IMR-90 (cell line): ENCODE measurements at regions not wholly inside any gene's neighbourhood (a gene's known extent, or its start where the extent isn't known, plus 50 kb on each side); places are given as distances from the start of the nearest gene placed in this dataset.

Experiments used
- ATAC-seq: fragments of 200-7000 bp; cut with Tn5 transposase; 2 replicates; pipeline ENCODE4 v1.9.1; 2020; ENCODE audit warnings: low read depth, mild to moderate bottlenecking, moderate library complexity
- BruUV-seq: library from RNA; stranded (reverse); fragments of 400-500 nt; replicated peaks from 2 replicates; lab custom pipeline; 2021; lab: Mats Ljungman, UMichigan
- CTCF ChIA-PET: fragments of 300-600 bp; formaldehyde crosslinking; extraction: SDS; loops from one replicate; lab custom pipeline; 2021; ENCODE audit warnings: antibody characterized with exemption; lab: Yijun Ruan, JAX
- POLR2A ChIA-PET: fragments of 300-600 bp; sonication (Branson Sonifier 250); formaldehyde crosslinking; loops from one replicate; lab custom pipeline; 2022; ENCODE audit warnings: antibody characterized with exemption; ENCODE audit not compliant: unreplicated experiment; lab: Charles Lee
- DNase-seq: peaks from one replicate; pipeline ENCODE4 v3.0.0; 2013
- H2AFZ ChIP-seq: replicated peaks from 2 replicates; pipeline ENCODE3; 2013; ENCODE audit warnings: low read length, mild to moderate bottlenecking; ENCODE audit not compliant: poor library complexity
- H2AK5ac ChIP-seq: 2 replicates; pipeline ENCODE4 v1.6.1; 2013; ENCODE audit warnings: low read depth, low read length, inconsistent platforms
- H2AK9ac ChIP-seq: replicated peaks from 2 replicates; pipeline ENCODE3; 2013; ENCODE audit warnings: mild to moderate bottlenecking, low read depth, low read length, moderate library complexity; ENCODE audit not compliant: poor library complexity
- H2BK120ac ChIP-seq: 2 replicates; pipeline ENCODE4 v1.6.1; 2013; ENCODE audit warnings: low read depth, low read length, inconsistent platforms
- H2BK15ac ChIP-seq: 3 replicates; pipeline ENCODE4 v1.6.1; 2013; ENCODE audit warnings: low read depth, low read length, inconsistent platforms
- H2BK20ac ChIP-seq: 2 replicates; pipeline ENCODE4 v1.6.1; 2013; ENCODE audit warnings: low read depth, mild to moderate bottlenecking, inconsistent platforms, low read length, moderate library complexity
- H2BK5ac ChIP-seq: 2 replicates; pipeline ENCODE4 v1.6.1; 2013; ENCODE audit warnings: mild to moderate bottlenecking, low read depth, low read length, inconsistent platforms; ENCODE audit not compliant: poor library complexity, severe bottlenecking
- H3K14ac ChIP-seq: replicated peaks from 2 replicates; pipeline ENCODE4 v1.6.1; 2013; ENCODE audit warnings: low read depth, low read length, inconsistent platforms
- H3K18ac ChIP-seq: 2 replicates; pipeline ENCODE4 v1.6.1; 2013; ENCODE audit warnings: low read depth, low read length, control low read depth
- H3K23ac ChIP-seq: 2 replicates; pipeline ENCODE4 v1.6.1; 2013; ENCODE audit warnings: low read depth, low read length, inconsistent platforms
- H3K27ac ChIP-seq: 2 replicates; pipeline ENCODE4 v1.5.1; 2013; ENCODE audit warnings: mild to moderate bottlenecking, control low read depth, low read length; ENCODE audit not compliant: insufficient read depth
- H3K27me3 ChIP-seq: 2 replicates; pipeline ENCODE4 v1.6.1; 2013; ENCODE audit warnings: low read length; ENCODE audit not compliant: control insufficient read depth, insufficient read depth
- H3K36me3 ChIP-seq: 2 replicates; pipeline ENCODE4 v1.6.1; 2013; ENCODE audit warnings: low read length, mixed read lengths; ENCODE audit not compliant: control insufficient read depth, insufficient read depth
- H3K4ac ChIP-seq: 2 replicates; pipeline ENCODE4 v1.6.1; 2013; ENCODE audit warnings: low read depth, low read length, inconsistent platforms
- H3K4me1 ChIP-seq: 2 replicates; pipeline ENCODE4 v1.6.1; 2013; ENCODE audit warnings: low read length, mixed read lengths; ENCODE audit not compliant: control insufficient read depth, insufficient read depth
- H3K4me2 ChIP-seq: 2 replicates; pipeline ENCODE4 v1.6.1; 2013; ENCODE audit warnings: low read depth, mild to moderate bottlenecking, control low read depth, low read length, moderate library complexity
- H3K4me3 ChIP-seq: 2 replicates; pipeline ENCODE4 v1.5.1; 2013; ENCODE audit warnings: low read depth, mild to moderate bottlenecking, control low read depth, low read length, moderate library complexity; ENCODE audit not compliant: insufficient read depth
- H3K56ac ChIP-seq: 2 replicates; pipeline ENCODE4 v1.6.1; 2013; ENCODE audit warnings: low read length, inconsistent platforms; ENCODE audit not compliant: insufficient read depth; ENCODE audit errors: extremely low read depth
- H3K79me1 ChIP-seq, 2 experiments: 2 replicates each; pipeline ENCODE4 v1.6.1; 2013; ENCODE audit warnings: low read length in 2 of 2, inconsistent platforms in 1 of 2, low read depth in 1 of 2
- H3K9ac ChIP-seq: 2 replicates; pipeline ENCODE4 v1.6.1; 2013; ENCODE audit warnings: low read depth, low read length, control low read depth
- H3K9me1 ChIP-seq: 2 replicates; pipeline ENCODE4 v1.6.1; 2013; ENCODE audit warnings: low read length, inconsistent platforms; ENCODE audit not compliant: insufficient read depth
- H3K9me3 ChIP-seq: 2 replicates; pipeline ENCODE4 v1.6.1; 2013; ENCODE audit warnings: low read length; ENCODE audit not compliant: control insufficient read depth, insufficient read depth
- H4K20me1 ChIP-seq: 2 replicates; pipeline ENCODE4 v1.6.1; 2013; ENCODE audit warnings: low read length, inconsistent platforms; ENCODE audit not compliant: insufficient read depth
- H4K5ac ChIP-seq: 2 replicates; pipeline ENCODE4 v1.6.1; 2013; ENCODE audit warnings: mild to moderate bottlenecking, low read depth, low read length, control low read depth
- H4K8ac ChIP-seq, 2 experiments: 2 replicates each; pipeline ENCODE4 v1.6.1; 2013; ENCODE audit warnings: low read depth in 2 of 2, low read length in 2 of 2, control low read depth in 1 of 2, inconsistent platforms in 1 of 2
- H4K91ac ChIP-seq: 2 replicates; pipeline ENCODE4 v1.6.1; 2013; ENCODE audit warnings: low read depth, low read length, inconsistent platforms; ENCODE audit not compliant: insufficient read depth
- WGBS, 2 experiments: methylation state at CpG; one replicate each; pipeline versions ENCODE4 v1.1.5 to v1.1.7; 2013; ENCODE audit warnings: missing lambda C conversion rate in 2 of 2; ENCODE audit not compliant: insufficient read length in 1 of 2; ENCODE audit errors: extremely low coverage in 2 of 2; 5-methylcytosine and 5-hydroxymethylcytosine counted together
- dilution Hi-C: fragments of 300-500 bp; cut with HindIII; formaldehyde crosslinking; loops from one replicate; pipeline ENCODE4 v1.14.3; 2018; ENCODE audit warnings: low sequenced_read_pairs; ENCODE audit not compliant: unreplicated experiment
- in situ Hi-C: fragments of 300-500 bp; cut with MboI; formaldehyde crosslinking; loops from 3 replicates; pipeline ENCODE4 v1.14.3; 2019; ENCODE audit warnings: low sequenced_read_pairs, inconsistent platforms, mixed read lengths
- intact Hi-C: fragments of 100-400 bp; cut with micrococcal nuclease; formaldehyde crosslinking; loops from 2 replicates; pipeline ENCODE4 v1.10.0; 2022
- TF ChIP-seq, protein P1 (sequence below): fragments of 150-350 bp; IDR thresholded peaks from 2 replicates; pipeline ENCODE4 v1.6.1; 2017; ENCODE audit warnings: mild to moderate bottlenecking, antibody characterized with exemption, low read length, low read depth

DNA sequence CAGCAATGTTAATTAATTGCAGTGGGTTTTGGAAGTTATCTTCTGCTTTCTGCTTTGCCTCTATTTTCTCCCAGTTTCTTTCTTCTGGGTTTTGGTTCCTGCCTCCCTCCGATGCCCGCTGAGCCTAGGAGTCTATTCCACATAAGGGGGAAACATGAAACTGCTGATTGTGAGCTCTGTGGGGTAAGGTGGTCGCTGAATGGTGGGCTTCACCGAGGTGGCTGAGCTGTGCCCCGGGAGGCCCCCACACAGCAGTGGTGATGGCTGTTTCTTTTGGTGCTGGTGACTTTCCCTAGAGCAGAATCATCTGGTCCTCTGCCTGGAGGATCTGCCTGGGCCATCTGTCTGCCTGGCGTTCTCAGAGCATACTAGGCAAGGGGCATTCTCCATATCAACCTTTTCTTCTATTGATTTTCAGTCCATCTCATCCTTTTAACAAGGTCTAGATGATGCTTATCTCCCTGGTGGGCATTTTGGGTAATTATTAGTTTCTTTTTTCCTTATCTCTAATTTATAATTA, 68.8 kb upstream of the ATP2B2 start:
- Histone ChIP-seq H3K27ac (no peak overlapping the region), H2AK9ac (no peak overlapping the region), H4K5ac (no peak overlapping the region), H3K23ac (no peak overlapping the region), H3K4me2 (no peak overlapping the region), H2BK5ac (no peak overlapping the region), H3K18ac (no peak overlapping the region), H3K9ac (no peak overlapping the region), H4K91ac (no peak overlapping the region), H2AK5ac (no peak overlapping the region), H2BK15ac (no peak overlapping the region), H2AFZ (no peak overlapping the region), H3K4me3 (no peak overlapping the region), H4K8ac (no peak overlapping the region), H3K4me1 (no peaks in the 10 kb centered on the region), H3K9me3 (no peaks in the 10 kb centered on the region), H3K27me3 (peaks cover 5% of the 10 kb centered on the region), H3K79me1 (no peaks in the 10 kb centered on the region), H2BK20ac (no peak overlapping the region), H2BK120ac (no peak overlapping the region), H4K20me1 (no peaks in the 10 kb centered on the region), H3K4ac (no peak overlapping the region), H3K14ac (no peak overlapping the region), H3K9me1 (no peaks in the 10 kb centered on the region), H3K36me3 (no peaks in the 10 kb centered on the region), H3K56ac (no peak overlapping the region)
- DNase-seq (no peak), ATAC-seq (no peak)
- 18% methylated on average over 4 of the region's 6 CpGs; no CpG with 5 or more reads in 1 of the 2 experiments for WGBS, 2 experiments
- dilution Hi-C loops = no loop called here
- ChIA-PET POLR2A (no interaction called here), CTCF (no interaction called here)
- TF ChIP-seq, protein P1, sequence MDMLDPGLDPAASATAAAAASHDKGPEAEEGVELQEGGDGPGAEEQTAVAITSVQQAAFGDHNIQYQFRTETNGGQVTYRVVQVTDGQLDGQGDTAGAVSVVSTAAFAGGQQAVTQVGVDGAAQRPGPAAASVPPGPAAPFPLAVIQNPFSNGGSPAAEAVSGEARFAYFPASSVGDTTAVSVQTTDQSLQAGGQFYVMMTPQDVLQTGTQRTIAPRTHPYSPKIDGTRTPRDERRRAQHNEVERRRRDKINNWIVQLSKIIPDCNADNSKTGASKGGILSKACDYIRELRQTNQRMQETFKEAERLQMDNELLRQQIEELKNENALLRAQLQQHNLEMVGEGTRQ = no peak
- in situ Hi-C loops = no loop called here
- intact Hi-C loops = no loop called here
- BruUV-seq = no TSS peak
